GM23338 (cell line): ENCODE measurements at regions not wholly inside any gene's neighbourhood (a gene's known extent, or its start where the extent isn't known, plus 50 kb on each side); places are given as distances from the start of the nearest gene placed in this dataset.

Experiments
- ATAC-seq: fragments of 200-7000 bp; cut with Tn5 transposase; 3 replicates; pipeline ENCODE4 v1.9.1; 2020
- DNase-seq: peaks from one replicate; pipeline ENCODE4 v3.0.0-alpha.2; 2015; ENCODE audit warnings: low spot score
- H2AFZ ChIP-seq: fragments of 200-600 bp; sonication (generic); 2 replicates; pipeline ENCODE4 v1.8.0; 2016; ENCODE audit warnings: antibody characterized with exemption, mild to moderate bottlenecking, moderate library complexity
- H3F3A ChIP-seq: fragments of 200-600 bp; sonication (generic); replicated peaks from 2 replicates; pipeline ENCODE4 v1.8.0; 2017; ENCODE audit warnings: antibody characterized with exemption, mixed run types, low read depth
- H3K27ac ChIP-seq: fragments of 200-600 bp; sonication (generic); 2 replicates; pipeline ENCODE4 v1.6.1; 2016; ENCODE audit warnings: low read depth
- H3K27me3 ChIP-seq: fragments of 200-600 bp; sonication (generic); 2 replicates; pipeline ENCODE4 v1.8.0; 2016; ENCODE audit warnings: mild to moderate bottlenecking, mixed run types, moderate library complexity; ENCODE audit not compliant: insufficient read depth
- H3K36me3 ChIP-seq: fragments of 200-600 bp; sonication (generic); 2 replicates; pipeline ENCODE4 v1.8.0; 2016; ENCODE audit warnings: mild to moderate bottlenecking; ENCODE audit not compliant: insufficient read depth
- H3K4me1 ChIP-seq: fragments of 200-600 bp; sonication (generic); 2 replicates; pipeline ENCODE4 v1.8.0; 2016; ENCODE audit warnings: mild to moderate bottlenecking, moderate library complexity; ENCODE audit not compliant: insufficient read depth
- H3K4me2 ChIP-seq: fragments of 200-600 bp; sonication (generic); 2 replicates; pipeline ENCODE4 v1.7.1; 2017; ENCODE audit warnings: mixed run types
- H3K4me3 ChIP-seq: fragments of 200-600 bp; sonication (generic); 2 replicates; pipeline ENCODE4 v1.6.1; 2016; ENCODE audit warnings: mixed run types
- H3K79me2 ChIP-seq: fragments of 200-600 bp; sonication (generic); replicated peaks from 2 replicates; pipeline ENCODE4 v1.8.0; 2017; ENCODE audit warnings: mild to moderate bottlenecking; ENCODE audit not compliant: insufficient read depth
- H3K9me2 ChIP-seq: fragments of 200-600 bp; sonication (generic); 2 replicates; pipeline ENCODE4 v1.8.0; 2017; ENCODE audit not compliant: insufficient read depth
- H4K20me1 ChIP-seq: fragments of 200-600 bp; sonication (generic); replicated peaks from 2 replicates; pipeline ENCODE4 v1.8.0; 2017; ENCODE audit warnings: mild to moderate bottlenecking; ENCODE audit not compliant: insufficient read depth
- H3K27ac Mint-ChIP-seq: 2 replicates; pipeline ENCODE4 v1.8.0; 2020; ENCODE audit warnings: inconsistent platforms, mild to moderate bottlenecking, moderate library complexity, mixed read lengths
- H3K27me3 Mint-ChIP-seq: 3 replicates; pipeline ENCODE4 v1.8.0; 2022; ENCODE audit warnings: low read depth, mild to moderate bottlenecking, moderate library complexity, mixed read lengths, inconsistent platforms; ENCODE audit not compliant: insufficient read depth, poor library complexity
- H3K36me3 Mint-ChIP-seq: 3 replicates; pipeline ENCODE4 v1.8.0; 2021; ENCODE audit warnings: low read depth, mild to moderate bottlenecking, inconsistent platforms, moderate library complexity, mixed read lengths
- H3K4me1 Mint-ChIP-seq: 3 replicates; pipeline ENCODE4 v1.8.0; 2020; ENCODE audit warnings: mild to moderate bottlenecking, inconsistent platforms, mixed read lengths
- H3K4me3 Mint-ChIP-seq: 3 replicates; pipeline ENCODE4 v1.8.0; 2021; ENCODE audit warnings: moderate library complexity, mild to moderate bottlenecking, inconsistent platforms, mixed read lengths
- H3K9me3 Mint-ChIP-seq: 3 replicates; pipeline ENCODE4 v1.8.0; 2020; ENCODE audit warnings: moderate library complexity, mild to moderate bottlenecking, inconsistent platforms, mixed read lengths
- CREB1 ChIP-seq: fragments of 250-450 bp; sonication (Bioruptor Pico); IDR thresholded peaks from 2 replicates; pipeline ENCODE4 v1.5.0; 2020; ENCODE audit warnings: low read depth, mild to moderate bottlenecking, moderate library complexity
- CTCF ChIP-seq, 2 experiments: fragments of 200-600 bp in 1 of 2; sonication (generic) in 1 of 2; conservative IDR thresholded peaks; 2 replicates each; pipeline versions ENCODE4 v1.5.1 to v1.6.1; 2016 to 2017; ENCODE audit warnings: antibody characterized with exemption in 2 of 2, low read depth in 2 of 2, mild to moderate bottlenecking in 2 of 2, moderate library complexity in 1 of 2
- EZH2phosphoT487 ChIP-seq: fragments of 200-600 bp; sonication (generic); IDR thresholded peaks from one replicate; pipeline ENCODE4 v1.8.1; 2018; ENCODE audit warnings: antibody characterized with exemption; ENCODE audit not compliant: unreplicated experiment
- REST ChIP-seq: IDR thresholded peaks from one replicate; pipeline ENCODE4 v1.6.1; 2018; ENCODE audit warnings: antibody characterized with exemption; ENCODE audit not compliant: unreplicated experiment
- STAT1 ChIP-seq: IDR thresholded peaks from one replicate; pipeline ENCODE4 v1.6.1; 2016; ENCODE audit warnings: antibody characterized with exemption; ENCODE audit not compliant: unreplicated experiment
- ZNF331 ChIP-seq: fragments of 250-450 bp; sonication (Bioruptor Pico); IDR thresholded peaks from 2 replicates; pipeline ENCODE4 v1.5.0; 2020; ENCODE audit warnings: low read depth, mild to moderate bottlenecking, moderate library complexity
- ZNF462 ChIP-seq: fragments of 250-450 bp; sonication (Bioruptor Pico); IDR thresholded peaks from 2 replicates; pipeline ENCODE4 v1.5.0; 2020; ENCODE audit warnings: mild to moderate bottlenecking, moderate library complexity
- TF ChIP-seq, protein P1 (sequence below): IDR thresholded peaks from 2 replicates; pipeline ENCODE4 v1.6.1; 2016; ENCODE audit warnings: antibody characterized with exemption

- Histone ChIP-seq H3K4me1 (no peaks in the 10 kb centered on the region), H3K27ac (no peak overlapping the region), H2AFZ (no peak overlapping the region), H3F3A (no peaks in the 10 kb centered on the region), H3K79me2 (no peaks in the 10 kb centered on the region), H3K36me3 (no peaks in the 10 kb centered on the region), H3K4me3 (no peak overlapping the region), H3K27me3 (no peaks in the 10 kb centered on the region), H3K9me2 (no peaks in the 10 kb centered on the region), H4K20me1 (no peaks in the 10 kb centered on the region), H3K4me2 (no peak overlapping the region)
- TF ChIP-seq CREB1: no peak
- no peak for TF ChIP-seq EZH2phosphoT487
- TF ChIP-seq STAT1: no peak
- Mint-ChIP-seq H3K27me3 (peaks cover 12% of the 10 kb centered on the region), H3K9me3 (no peaks in the 10 kb centered on the region), H3K4me3 (no peak overlapping the region), H3K36me3 (no peaks in the 10 kb centered on the region), H3K4me1 (no peaks in the 10 kb centered on the region; the same call in 1 of the 3 replicates), H3K27ac (no peak overlapping the region)
- ATAC-seq (no peak), DNase-seq (no peak)
Measured at GRCh38 chr16:66228792-66229191, 137.7 kb upstream of the CDH5 start.

DNA sequence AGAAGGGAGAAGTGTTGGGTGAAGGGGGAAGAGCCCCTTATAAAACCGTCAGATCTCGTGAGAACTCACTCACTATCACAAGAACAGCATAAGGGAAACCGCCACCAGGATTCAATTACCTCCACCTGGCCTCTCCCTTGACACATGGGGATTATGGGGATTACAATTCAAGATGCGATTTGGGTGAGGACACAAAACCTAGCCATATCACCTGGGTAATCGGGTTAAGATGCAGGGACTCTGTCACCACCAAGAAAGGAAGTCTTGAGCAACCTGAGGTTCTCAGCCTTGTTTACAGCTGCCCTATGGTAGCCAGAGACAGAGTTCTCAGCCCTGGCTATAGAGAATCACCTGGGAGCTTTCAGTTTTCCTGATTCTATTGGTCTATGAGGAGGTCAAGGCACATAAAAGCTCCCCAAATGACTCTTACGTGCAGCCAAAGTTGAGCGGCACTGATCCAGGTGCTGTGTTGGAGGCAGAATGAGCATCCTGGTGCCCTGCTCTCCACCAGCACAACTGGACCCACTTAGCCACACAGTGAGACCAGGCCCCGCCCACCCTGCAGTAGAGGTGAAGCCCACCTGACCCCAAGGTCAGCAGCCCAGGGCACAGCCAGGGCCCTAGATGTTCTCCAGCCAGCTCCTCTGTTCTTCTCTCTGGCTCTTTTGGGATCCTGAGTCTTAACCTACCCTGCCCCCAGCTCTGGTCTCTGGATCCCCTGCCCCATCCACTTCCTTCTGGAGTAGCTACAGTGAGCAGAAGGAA, 138.5 kb upstream of the CDH5 start:
- H3K36me3 Mint-ChIP-seq: no peaks in the 10 kb centered on the region
- Histone ChIP-seq H3K9me2 (no peaks in the 10 kb centered on the region), H3K4me3 (no peak overlapping the region), H3K4me1 (no peaks in the 10 kb centered on the region), H2AFZ (no peak overlapping the region), H3K79me2 (no peaks in the 10 kb centered on the region), H3K27me3 (no peaks in the 10 kb centered on the region), H3K4me2 (no peak overlapping the region), H4K20me1 (no peaks in the 10 kb centered on the region), H3F3A (no peaks in the 10 kb centered on the region), H3K36me3 (no peaks in the 10 kb centered on the region), H3K27ac (no peak overlapping the region)
- H3K27me3 Mint-ChIP-seq: peaks cover 10% of the 10 kb centered on the region
- no peaks in the 10 kb centered on the region; the same call in 1 of the 3 replicates for H3K4me1 Mint-ChIP-seq
- DNase-seq (no peak), ATAC-seq (no peak)
- no peak overlapping the region for H3K27ac Mint-ChIP-seq
- no peaks in the 10 kb centered on the region for H3K9me3 Mint-ChIP-seq
- no peak overlapping the region for H3K4me3 Mint-ChIP-seq
- TF ChIP-seq ZNF462: no peak
- no peak for TF ChIP-seq CTCF (conservative IDR thresholded peaks at IDR 0.05; ENCODE audit: low read depth in 2 of 2)
- no peak for TF ChIP-seq CREB1
- no peak for TF ChIP-seq STAT1
- TF ChIP-seq REST: no peak
- TF ChIP-seq, protein P1, sequence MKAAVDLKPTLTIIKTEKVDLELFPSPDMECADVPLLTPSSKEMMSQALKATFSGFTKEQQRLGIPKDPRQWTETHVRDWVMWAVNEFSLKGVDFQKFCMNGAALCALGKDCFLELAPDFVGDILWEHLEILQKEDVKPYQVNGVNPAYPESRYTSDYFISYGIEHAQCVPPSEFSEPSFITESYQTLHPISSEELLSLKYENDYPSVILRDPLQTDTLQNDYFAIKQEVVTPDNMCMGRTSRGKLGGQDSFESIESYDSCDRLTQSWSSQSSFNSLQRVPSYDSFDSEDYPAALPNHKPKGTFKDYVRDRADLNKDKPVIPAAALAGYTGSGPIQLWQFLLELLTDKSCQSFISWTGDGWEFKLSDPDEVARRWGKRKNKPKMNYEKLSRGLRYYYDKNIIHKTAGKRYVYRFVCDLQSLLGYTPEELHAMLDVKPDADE: no peak
- TF ChIP-seq EZH2phosphoT487: no peak
- no peak for TF ChIP-seq ZNF331 (CRISPR knock-in tag)
